H1 (cell line): ENCODE measurements at regions not wholly inside any gene's neighbourhood (a gene's known extent, or its start where the extent isn't known, plus 50 kb on each side); places are given as distances from the start of the nearest gene placed in this dataset.

Source experiments
- CTCF ChIA-PET: fragments of 300-600 bp; sonication (Branson Sonifier 250); formaldehyde crosslinking; loops from one replicate; lab custom pipeline; 2021; ENCODE audit not compliant: partially characterized antibody; lab: Charles Lee
- POLR2A ChIA-PET: fragments of 300-600 bp; sonication (Branson Sonifier 250); formaldehyde crosslinking; loops from one replicate; lab custom pipeline; 2021; ENCODE audit warnings: inconsistent platforms; ENCODE audit not compliant: partially characterized antibody; lab: Charles Lee
- DNase-seq, 2 experiments: peaks; one replicate each; pipeline versions ENCODE4 v3.0.0 to v3.0.0-alpha.2; 2010 to 2022; ENCODE audit warnings: low spot score in 2 of 2, low read depth in 1 of 2, mixed read lengths in 1 of 2
- FAIRE-seq: peaks from 2 replicates; lab custom pipeline; 2011; peaks lifted over from hg19 to GRCh38; lab: Jason Lieb, UNC
- H2AFZ ChIP-seq: 2 replicates; pipeline ENCODE4 v1.8.1; 2012; ENCODE audit warnings: low read length, inconsistent platforms
- H2AK5ac ChIP-seq: 2 replicates; pipeline ENCODE4 v1.6.1; 2013; ENCODE audit warnings: low read depth, low read length
- H2BK120ac ChIP-seq: replicated peaks from 2 replicates; pipeline ENCODE3; 2013; ENCODE audit warnings: low read depth, low read length, inconsistent platforms
- H2BK12ac ChIP-seq: 2 replicates; pipeline ENCODE4 v1.6.1; 2013; ENCODE audit warnings: low read depth, low read length
- H2BK15ac ChIP-seq: 2 replicates; pipeline ENCODE4 v1.6.1; 2013; ENCODE audit warnings: low read length
- H2BK20ac ChIP-seq: 2 replicates; pipeline ENCODE4 v1.6.1; 2013; ENCODE audit warnings: low read length
- H2BK5ac ChIP-seq: 2 replicates; pipeline ENCODE4 v1.6.1; 2013; ENCODE audit warnings: low read depth, low read length
- H3K14ac ChIP-seq: 2 replicates; pipeline ENCODE4 v1.6.1; 2013; ENCODE audit warnings: inconsistent platforms; ENCODE audit not compliant: insufficient read length
- H3K18ac ChIP-seq: 2 replicates; pipeline ENCODE4 v1.6.1; 2013; ENCODE audit warnings: low read length; ENCODE audit errors: extremely low read depth
- H3K23ac ChIP-seq: 2 replicates; pipeline ENCODE4 v1.6.1; 2013; ENCODE audit warnings: inconsistent platforms; ENCODE audit not compliant: insufficient read length
- H3K23me2 ChIP-seq: 2 replicates; pipeline ENCODE4 v1.6.1; 2013; ENCODE audit warnings: low read depth, low read length
- H3K27ac ChIP-seq: 2 replicates; pipeline ENCODE4 v1.6.1; 2011; ENCODE audit warnings: low read depth, low read length, inconsistent platforms
- H3K27me3 ChIP-seq, 4 experiments: replicated peaks in 1 of 4; 1 replicate in 1 of 4; 2 replicates in 3 of 4; pipeline versions ENCODE4 v1.6.1 to v1.8.1; 2011 to 2013; ENCODE audit warnings: low read length in 3 of 4, mild to moderate bottlenecking in 3 of 4, inconsistent platforms in 2 of 4, mixed read lengths in 2 of 4, moderate library complexity in 1 of 4; ENCODE audit not compliant: control insufficient read depth in 3 of 4, insufficient read depth in 3 of 4; ENCODE audit errors: extremely low read depth in 1 of 4
- H3K36me3 ChIP-seq, 4 experiments: 2 replicates each; pipeline versions ENCODE4 v1.6.1 to v1.8.1; 2011 to 2013; ENCODE audit warnings: mild to moderate bottlenecking in 4 of 4, low read length in 3 of 4, moderate library complexity in 2 of 4, control low read depth in 1 of 4, inconsistent platforms in 1 of 4; ENCODE audit not compliant: insufficient read depth in 4 of 4, control insufficient read depth in 2 of 4
- H3K4ac ChIP-seq: replicated peaks from 2 replicates; pipeline ENCODE3; 2013; ENCODE audit warnings: low read length, low read depth, mixed read lengths, inconsistent platforms; ENCODE audit not compliant: insufficient read length
- H3K4me1 ChIP-seq, 4 experiments: replicated peaks in 1 of 4; 1 replicate in 1 of 4; 2 replicates in 3 of 4; pipeline versions ENCODE4 v1.6.1 to v1.8.1; 2011 to 2013; ENCODE audit warnings: low read length in 3 of 4, inconsistent platforms in 2 of 4, mixed read lengths in 1 of 4; ENCODE audit not compliant: insufficient read depth in 4 of 4, control insufficient read depth in 3 of 4
- H3K4me2 ChIP-seq, 2 experiments: 2 replicates each; pipeline versions ENCODE4 v1.6.1 to v1.8.1; 2011 to 2013; ENCODE audit warnings: low read depth in 2 of 2, low read length in 2 of 2, control low read depth in 1 of 2, inconsistent platforms in 1 of 2, mild to moderate bottlenecking in 1 of 2; ENCODE audit not compliant: insufficient read depth in 1 of 2
- H3K4me3 ChIP-seq, 4 experiments: fragments of 200-600, 300-600 bp in 1 of 4; sonication (generic), shearing (Covaris generic), sonication (Bioruptor Twin) in 1 of 4; 2 replicates each; pipeline versions ENCODE4 v1.5.1 to v1.8.1; 2011 to 2016; ENCODE audit warnings: low read length in 4 of 4, low read depth in 3 of 4, control low read depth in 2 of 4, inconsistent platforms in 2 of 4, mild to moderate bottlenecking in 2 of 4, mixed read lengths in 1 of 4, moderate library complexity in 1 of 4; ENCODE audit not compliant: insufficient read depth in 2 of 4; ENCODE audit errors: extremely low read depth in 1 of 4
- H3K56ac ChIP-seq: replicated peaks from 2 replicates; pipeline ENCODE3; 2013; ENCODE audit warnings: low read depth, mild to moderate bottlenecking, mixed read lengths, low read length, inconsistent platforms; ENCODE audit not compliant: insufficient read length
- H3K79me1 ChIP-seq: 2 replicates; pipeline ENCODE4 v1.6.1; 2013; ENCODE audit warnings: low read depth, low read length, control low read depth
- H3K79me2 ChIP-seq, 2 experiments: 2 replicates each; pipeline versions ENCODE4 v1.6.1 to v1.8.1; 2012 to 2013; ENCODE audit warnings: low read length in 2 of 2, mild to moderate bottlenecking in 2 of 2, inconsistent platforms in 1 of 2; ENCODE audit not compliant: insufficient read depth in 2 of 2, control insufficient read depth in 1 of 2
- H3K9ac ChIP-seq, 4 experiments: replicated peaks in 1 of 4; 1 replicate in 1 of 4; 2 replicates in 3 of 4; pipeline versions ENCODE4 v1.6.1 to v1.8.1; 2011 to 2013; ENCODE audit warnings: low read depth in 3 of 4, low read length in 3 of 4, control low read depth in 2 of 4, mild to moderate bottlenecking in 2 of 4, moderate library complexity in 2 of 4, inconsistent platforms in 1 of 4; ENCODE audit errors: extremely low read depth in 1 of 4
- H3K9me3 ChIP-seq, 2 experiments: 2 replicates each; pipeline versions ENCODE4 v1.6.1 to v1.8.1; 2012 to 2013; ENCODE audit warnings: mild to moderate bottlenecking in 2 of 2, moderate library complexity in 2 of 2, control low read depth in 1 of 2, inconsistent platforms in 1 of 2, low read depth in 1 of 2, low read length in 1 of 2, mixed read lengths in 1 of 2; ENCODE audit not compliant: insufficient read depth in 2 of 2
- H4K20me1 ChIP-seq, 2 experiments: replicated peaks in 1 of 2; 2 replicates each; pipeline versions ENCODE3 to v1.8.1; 2011 to 2013; ENCODE audit warnings: inconsistent platforms in 2 of 2, low read length in 2 of 2, mild to moderate bottlenecking in 1 of 2; ENCODE audit not compliant: insufficient read depth in 2 of 2, control insufficient read depth in 1 of 2
- H4K5ac ChIP-seq: 2 replicates; pipeline ENCODE4 v1.6.1; 2013; ENCODE audit warnings: low read length, low read depth, mixed read lengths, inconsistent platforms; ENCODE audit not compliant: insufficient read length
- H4K8ac ChIP-seq: 2 replicates; pipeline ENCODE4 v1.8.0; 2013; ENCODE audit warnings: mild to moderate bottlenecking, moderate library complexity, low read length, inconsistent platforms; ENCODE audit not compliant: insufficient read depth; ENCODE audit errors: extremely low read depth
- H4K91ac ChIP-seq: replicated peaks from 2 replicates; pipeline ENCODE3; 2013; ENCODE audit warnings: low read length, mixed read lengths, inconsistent platforms; ENCODE audit not compliant: insufficient read length
- CBX8 ChIP-seq: fragments of 300-800, 300-1000 bp; sonication (generic); IDR thresholded peaks from 2 replicates; pipeline ENCODE4 v1.7.1; 2016; ENCODE audit warnings: low read depth, low read length, borderline replicate concordance
- GTF2F1 ChIP-seq: IDR thresholded peaks from 2 replicates; pipeline ENCODE4 v1.6.1; 2012; ENCODE audit warnings: low read depth, low read length, improper control_type of control experiment, borderline replicate concordance
- POU5F1 ChIP-seq: IDR thresholded peaks from 2 replicates; pipeline ENCODE4 v1.6.1; 2011; ENCODE audit warnings: low read depth, mild to moderate bottlenecking, low read length, moderate library complexity
- RNF2 ChIP-seq: fragments of 200-900, 300-1000 bp; sonication (generic); IDR thresholded peaks from 2 replicates; pipeline ENCODE4 v1.7.1; 2016; ENCODE audit warnings: borderline replicate concordance, low read depth, mild to moderate bottlenecking, antibody characterized with exemption, low read length; ENCODE audit not compliant: poor library complexity, severe bottlenecking; ENCODE audit errors: missing control alignments
- TAF7 ChIP-seq: optimal IDR thresholded peaks from 2 replicates; pipeline ENCODE3; 2011; ENCODE audit warnings: low read depth, mild to moderate bottlenecking, inconsistent platforms, low read length, moderate library complexity, borderline replicate concordance
- ZNF274 ChIP-seq: IDR thresholded peaks from 2 replicates; pipeline ENCODE4 v1.7.0; 2012; ENCODE audit warnings: low read length, borderline replicate concordance; ENCODE audit errors: extremely low read depth
- TF ChIP-seq, protein P1 (sequence below), 3 experiments: IDR thresholded peaks; 1 replicate in 2 of 3; 2 replicates in 1 of 3; pipeline versions ENCODE4 v1.5.1 to v1.6.1; 2011; ENCODE audit warnings: low read length in 3 of 3, mild to moderate bottlenecking in 3 of 3, inconsistent platforms in 2 of 3, low read depth in 1 of 3, moderate library complexity in 1 of 3; ENCODE audit not compliant: insufficient read depth in 1 of 3; ENCODE audit errors: control extremely low read depth in 1 of 3

DNA sequence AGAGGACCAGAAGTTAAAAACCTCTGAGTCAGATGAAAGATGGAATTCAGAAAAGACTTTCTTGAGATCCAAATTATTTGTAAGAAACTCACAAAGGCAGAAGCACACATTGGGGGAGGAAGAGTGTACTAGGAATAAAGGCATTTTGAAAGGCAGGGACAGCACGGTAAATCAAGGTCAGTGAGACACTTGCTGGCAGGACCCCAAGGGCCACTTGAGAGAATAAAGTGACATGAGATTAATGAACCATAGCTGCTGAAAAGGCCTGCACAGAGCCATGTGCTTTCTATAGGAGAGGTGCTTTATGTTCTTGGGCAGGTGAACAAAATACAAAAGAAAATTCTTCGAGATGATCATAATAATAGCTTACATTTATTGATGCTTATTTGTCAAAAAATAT is 929.9 kb upstream of the MBL2 start (continued):
- no peak for TF ChIP-seq CBX8

DNA sequence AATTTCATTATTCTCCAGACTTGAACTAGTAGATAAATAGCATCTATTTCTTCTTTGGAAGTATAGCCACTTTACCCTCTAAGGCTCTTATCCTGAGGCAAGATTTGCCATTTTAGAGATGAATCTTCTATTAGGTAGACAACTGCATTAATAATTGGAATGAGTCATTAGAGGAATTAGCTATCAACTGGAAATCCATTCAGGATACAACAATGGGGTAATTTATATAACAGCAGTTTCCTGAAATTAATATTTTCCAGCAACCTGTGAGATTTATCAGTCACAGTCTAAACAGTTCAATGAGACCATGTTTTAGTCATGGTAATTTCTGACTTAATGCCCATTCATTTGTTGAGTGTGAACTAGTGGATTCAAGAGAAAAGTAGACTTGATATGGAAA is 928.6 kb upstream of the MBL2 start:
- Histone ChIP-seq H3K79me1 (no peaks in the 10 kb centered on the region), H2AK5ac (no peak overlapping the region), H3K4me1 (no peaks in the 10 kb centered on the region), H3K23ac (no peak overlapping the region), H2BK5ac (no peak overlapping the region), H3K56ac (no peak overlapping the region), H4K20me1 (no peaks in the 10 kb centered on the region), H3K23me2 (no peaks in the 10 kb centered on the region), H2BK12ac (no peak overlapping the region), H3K9me3 (no peaks in the 10 kb centered on the region), H2BK120ac (no peak overlapping the region), H3K9ac (no peak overlapping the region), H2BK15ac (no peak overlapping the region), H3K18ac (no peak overlapping the region), H3K4ac (no peak overlapping the region), H4K5ac (no peak overlapping the region), H2BK20ac (no peak overlapping the region), H3K79me2 (no peaks in the 10 kb centered on the region), H3K4me2 (no peak overlapping the region), H3K27me3 (no peaks in the 10 kb centered on the region), H4K8ac (no peak overlapping the region), H3K36me3 (no peaks in the 10 kb centered on the region), H2AFZ (no peak overlapping the region), H3K14ac (no peak overlapping the region), H3K27ac (no peak overlapping the region), H3K4me3 (no peak overlapping the region), H4K91ac (no peak overlapping the region)
- TF ChIP-seq TAF7 (no peak), ZNF274 (no peak), RNF2 (no peak), POU5F1 (no peak), GTF2F1 (no peak)
- TF ChIP-seq, protein P1, sequence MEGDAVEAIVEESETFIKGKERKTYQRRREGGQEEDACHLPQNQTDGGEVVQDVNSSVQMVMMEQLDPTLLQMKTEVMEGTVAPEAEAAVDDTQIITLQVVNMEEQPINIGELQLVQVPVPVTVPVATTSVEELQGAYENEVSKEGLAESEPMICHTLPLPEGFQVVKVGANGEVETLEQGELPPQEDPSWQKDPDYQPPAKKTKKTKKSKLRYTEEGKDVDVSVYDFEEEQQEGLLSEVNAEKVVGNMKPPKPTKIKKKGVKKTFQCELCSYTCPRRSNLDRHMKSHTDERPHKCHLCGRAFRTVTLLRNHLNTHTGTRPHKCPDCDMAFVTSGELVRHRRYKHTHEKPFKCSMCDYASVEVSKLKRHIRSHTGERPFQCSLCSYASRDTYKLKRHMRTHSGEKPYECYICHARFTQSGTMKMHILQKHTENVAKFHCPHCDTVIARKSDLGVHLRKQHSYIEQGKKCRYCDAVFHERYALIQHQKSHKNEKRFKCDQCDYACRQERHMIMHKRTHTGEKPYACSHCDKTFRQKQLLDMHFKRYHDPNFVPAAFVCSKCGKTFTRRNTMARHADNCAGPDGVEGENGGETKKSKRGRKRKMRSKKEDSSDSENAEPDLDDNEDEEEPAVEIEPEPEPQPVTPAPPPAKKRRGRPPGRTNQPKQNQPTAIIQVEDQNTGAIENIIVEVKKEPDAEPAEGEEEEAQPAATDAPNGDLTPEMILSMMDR (IDR thresholded peaks at IDR 0.05; ENCODE audit: control extremely low read depth in 1 of 3, insufficient read depth in 1 of 3, low read depth in 1 of 3, low read length in 3 of 3): no peak
- POLR2A ChIA-PET: no interaction called here
- FAIRE-seq (no peak), DNase-seq (no peak)
- CTCF ChIA-PET: no interaction called here
